Activated CD8-positive, alpha-beta memory T cell treated with anti-CD3 and anti-CD28 coated beads, Interleukin-2, amount 50 U/mL, for 24 hours (primary cell): ENCODE measurements at regions not wholly inside any gene's neighbourhood (a gene's known extent, or its start where the extent isn't known, plus 50 kb on each side); places are given as distances from the start of the nearest gene placed in this dataset.
"Not testable (repeated sequence)": the region's sequence is repeated elsewhere in the genome, so short reads cannot be mapped to it uniquely, and the experiment has no call there.

Experiments
- DNase-seq: peaks from one replicate; pipeline ENCODE4 v3.0.0-alpha.2; 2020; ENCODE audit errors: extremely low read depth

- DNase-seq = no peak
These were observed 199.1 kb upstream of the CXorf66 start for GRCh38 chrX:140164391-140164790.

GRCh38 chrX:140163371-140164159 is 198.2 kb upstream of the CXorf66 start:
- DNase-seq = no peak

GRCh38 chrX:140157611-140158010 is 192.3 kb upstream of the CXorf66 start:
- no peak for DNase-seq

- DNase-seq = no peak
These were observed 191.8 kb upstream of the CXorf66 start for GRCh38 chrX:140157143-140157542.

GRCh38 chrX:140151316-140151715 is 186.0 kb upstream of the CXorf66 start:
- no peak for DNase-seq

GRCh38 chrX:140149761-140150160 is 184.4 kb upstream of the CXorf66 start:
- no peak for DNase-seq

GRCh38 chrX:140141444-140142029 is 176.2 kb upstream of the CXorf66 start:
- no peak for DNase-seq

- DNase-seq = not testable (repeated sequence)
These were observed 173.2 kb upstream of the CXorf66 start for GRCh38 chrX:140138492-140138891.

GRCh38 chrX:140138065-140138464 is 172.7 kb upstream of the CXorf66 start:
- not testable (repeated sequence) for DNase-seq

- DNase-seq = no peak
These were observed 167.6 kb upstream of the CXorf66 start for GRCh38 chrX:140132937-140133336.

GRCh38 chrX:140123446-140123845 is 158.1 kb upstream of the CXorf66 start:
- no peak for DNase-seq

GRCh38 chrX:140114059-140114458 is 148.7 kb upstream of the CXorf66 start:
- DNase-seq = not testable (repeated sequence)

GRCh38 chrX:140110081-140110650 is 144.8 kb upstream of the CXorf66 start:
- DNase-seq = no peak

- DNase-seq = no peak
These were observed 139.4 kb upstream of the CXorf66 start for GRCh38 chrX:140104760-140105159.

- no peak for DNase-seq
These were observed 133.9 kb upstream of the CXorf66 start for GRCh38 chrX:140099221-140099620.

- DNase-seq = no peak
These were observed 126.8 kb upstream of the CXorf66 start for GRCh38 chrX:140092121-140092520.

- DNase-seq = no peak
These were observed 126.0 kb upstream of the CXorf66 start for GRCh38 chrX:140091125-140091886.

- DNase-seq = no peak
These were observed 125.4 kb upstream of the CXorf66 start for GRCh38 chrX:140090800-140091124.

- no peak for DNase-seq
These were observed 123.1 kb upstream of the CXorf66 start for GRCh38 chrX:140088438-140088837.

GRCh38 chrX:140087875-140088274 is 122.6 kb upstream of the CXorf66 start:
- DNase-seq = no peak

- DNase-seq = no peak
These were observed 121.4 kb upstream of the CXorf66 start for GRCh38 chrX:140086691-140087090.

- not testable (repeated sequence) for DNase-seq
These were observed 109.5 kb upstream of the CXorf66 start for GRCh38 chrX:140074851-140075250.

GRCh38 chrX:140071037-140071436 is 105.7 kb upstream of the CXorf66 start:
- no peak for DNase-seq
